Omental fat pad (tissue), 3 donors: ENCODE measurements at regions not wholly inside any gene's neighbourhood (a gene's known extent, or its start where the extent isn't known, plus 50 kb on each side); places are given as distances from the start of the nearest gene placed in this dataset.
"Not testable (repeated sequence)": the region's sequence is repeated elsewhere in the genome, so short reads cannot be mapped to it uniquely, and the experiment has no call there.

Source experiments
- ATAC-seq: fragments of 150-250 bp; one replicate; pipeline ENCODE4 v1.9.1; 2016; ENCODE audit warnings: mild to moderate bottlenecking, moderate library complexity; ENCODE audit not compliant: low FRiP score
- DNase-seq: peaks from one replicate; pipeline ENCODE4 v3.0.0-alpha.2; 2019; ENCODE audit warnings: low spot score
- CTCF ChIP-seq, 3 donors: fragments of 450-650 bp; IDR thresholded peaks; one replicate each; pipeline ENCODE4 v1.5.1; 2016 to 2017; ENCODE audit warnings: antibody characterized with exemption in 3 of 3, mild to moderate bottlenecking in 3 of 3, moderate library complexity in 2 of 3

DNA sequence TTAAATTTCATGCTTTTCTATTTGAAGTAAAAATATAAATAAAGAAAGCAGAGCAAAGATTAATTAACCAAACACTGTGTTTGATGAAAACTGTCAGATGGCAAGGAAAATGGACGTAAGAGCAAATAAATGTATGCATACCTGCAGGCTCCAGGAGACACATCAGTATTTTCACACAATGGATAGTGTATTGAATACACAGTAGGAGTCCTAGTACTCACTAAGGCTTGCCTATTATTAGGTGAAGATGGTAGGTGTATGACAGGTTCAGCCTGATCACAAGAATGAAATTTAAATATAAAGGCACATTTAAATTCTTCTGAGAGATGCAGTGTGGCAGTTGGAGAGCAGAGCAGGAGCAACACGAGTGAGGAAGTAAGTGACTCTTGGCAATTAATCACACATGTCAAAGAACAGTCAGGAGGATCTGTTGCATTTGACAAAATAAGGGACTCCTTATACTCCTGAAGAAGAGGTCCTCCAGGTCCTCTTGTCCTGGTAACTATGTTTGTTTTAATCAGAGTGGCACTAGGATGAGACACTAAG lies 106.0 kb upstream of the NDST4 start:
- TF ChIP-seq CTCF (IDR thresholded peaks at IDR 0.05), result no peak
- no peak for ATAC-seq
- DNase-seq, result no peak

- no peak for TF ChIP-seq CTCF (IDR thresholded peaks at IDR 0.05)
- DNase-seq (no peak), ATAC-seq (no peak)
Measured at GRCh38 chr4:115215935-115216334, 102.5 kb upstream of the NDST4 start.

DNA sequence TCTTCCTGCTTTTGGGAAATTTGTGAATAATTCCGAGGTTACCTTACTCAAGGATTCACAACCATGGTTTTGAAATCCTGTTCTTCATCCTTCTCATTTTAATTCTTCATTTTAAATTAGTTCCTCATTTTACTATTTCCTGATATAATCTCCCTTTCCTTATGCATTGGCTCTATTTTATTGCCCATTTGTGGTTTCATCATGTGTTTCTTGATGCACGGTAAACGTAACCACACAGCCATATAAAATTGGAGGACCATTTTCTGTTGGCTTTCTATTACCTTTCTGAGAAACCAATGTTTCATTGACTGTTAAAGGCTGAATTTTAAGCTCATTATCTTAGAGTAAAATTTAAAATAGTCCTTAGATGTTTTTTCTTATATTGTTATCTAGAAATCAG lies 100.3 kb upstream of the NDST4 start:
- ATAC-seq (no peak), DNase-seq (no peak)
- TF ChIP-seq CTCF (IDR thresholded peaks at IDR 0.05), result no peak

GRCh38 chr4:115201042-115201330 lies 87.6 kb upstream of the NDST4 start:
- no peak for ATAC-seq
- no peak for TF ChIP-seq CTCF (IDR thresholded peaks at IDR 0.05)
- no peak for DNase-seq

- ATAC-seq, DNase-seq: not testable (repeated sequence)
Measured at GRCh38 chr4:115200201-115201041, 87.0 kb upstream of the NDST4 start.

DNA sequence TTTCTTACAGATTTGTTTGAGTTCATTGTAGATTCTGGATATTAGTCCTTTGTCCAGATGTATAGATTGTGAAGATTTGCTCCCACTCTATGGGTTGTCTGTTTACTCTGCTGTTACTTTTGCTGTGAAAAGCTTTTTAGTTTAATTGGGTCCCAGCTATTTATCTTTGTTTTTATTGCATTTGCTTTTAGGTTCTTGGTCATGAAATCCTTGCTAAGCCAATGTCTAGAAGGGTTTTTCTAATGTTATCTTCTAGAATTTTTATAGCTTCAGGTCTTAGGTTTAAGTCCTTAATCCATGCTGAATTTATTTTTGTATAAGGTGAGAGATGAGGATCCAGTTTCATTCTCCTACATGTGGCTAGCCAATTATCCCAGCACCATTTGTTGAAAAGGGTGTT lies 81.2 kb upstream of the NDST4 start:
- ATAC-seq, DNase-seq: not testable (repeated sequence)

GRCh38 chr4:115190529-115190928 lies 77.1 kb upstream of the NDST4 start:
- TF ChIP-seq CTCF (IDR thresholded peaks at IDR 0.05), result no peak
- ATAC-seq, result no peak
- DNase-seq, result no peak

DNA sequence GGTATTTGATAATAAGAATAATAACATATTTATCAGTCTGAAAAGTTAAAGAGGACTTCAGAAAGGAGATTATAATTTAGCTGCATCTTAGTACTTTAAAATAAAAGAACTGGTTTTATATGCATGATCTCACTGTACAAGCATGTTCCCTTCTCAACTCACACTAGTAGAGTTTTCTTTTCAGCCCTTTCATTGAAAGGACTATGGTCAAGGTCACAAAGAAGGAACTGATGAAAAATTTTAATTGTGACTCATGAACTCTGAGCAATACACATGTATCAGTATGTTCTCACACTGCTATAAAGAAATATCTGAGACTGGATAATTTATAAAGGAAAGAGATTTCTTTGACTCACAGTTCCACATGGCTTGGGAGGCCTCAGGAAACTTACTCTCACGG lies 73.7 kb upstream of the NDST4 start:
- ATAC-seq (no peak), DNase-seq (no peak)
- no peak for TF ChIP-seq CTCF (IDR thresholded peaks at IDR 0.05)

DNA sequence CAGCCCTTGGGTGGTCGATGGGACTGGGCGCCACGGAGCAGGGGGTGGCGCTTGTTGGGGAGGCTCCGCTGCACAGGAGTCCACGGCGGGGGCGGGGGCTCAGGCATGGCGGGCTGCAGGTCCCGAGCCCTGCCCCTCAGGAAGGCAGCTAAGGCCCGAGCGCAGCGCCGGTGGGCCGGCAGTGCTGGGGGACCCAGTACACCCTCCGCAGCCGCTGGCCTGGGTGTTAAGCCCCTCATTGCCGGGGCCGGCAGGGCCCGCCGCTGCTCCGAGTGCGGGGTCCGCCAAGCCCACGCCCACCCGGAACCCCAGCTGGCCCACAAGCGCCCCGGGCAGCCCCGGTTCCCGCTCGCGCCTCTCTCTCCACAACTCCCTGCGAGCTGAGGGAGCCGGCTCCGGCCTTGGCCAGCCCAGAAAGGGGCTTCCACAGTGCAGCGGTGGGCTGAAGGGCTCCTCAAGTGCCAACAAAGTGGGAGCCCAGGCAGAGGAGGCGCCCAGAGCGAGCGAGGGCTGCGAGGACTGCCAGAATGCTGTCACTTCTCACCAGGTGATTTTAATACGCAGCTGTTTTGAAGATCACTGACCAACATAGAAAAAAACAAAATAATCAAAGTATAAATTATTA lies 66.1 kb upstream of the NDST4 start:
- not testable (repeated sequence) for DNase-seq

DNA sequence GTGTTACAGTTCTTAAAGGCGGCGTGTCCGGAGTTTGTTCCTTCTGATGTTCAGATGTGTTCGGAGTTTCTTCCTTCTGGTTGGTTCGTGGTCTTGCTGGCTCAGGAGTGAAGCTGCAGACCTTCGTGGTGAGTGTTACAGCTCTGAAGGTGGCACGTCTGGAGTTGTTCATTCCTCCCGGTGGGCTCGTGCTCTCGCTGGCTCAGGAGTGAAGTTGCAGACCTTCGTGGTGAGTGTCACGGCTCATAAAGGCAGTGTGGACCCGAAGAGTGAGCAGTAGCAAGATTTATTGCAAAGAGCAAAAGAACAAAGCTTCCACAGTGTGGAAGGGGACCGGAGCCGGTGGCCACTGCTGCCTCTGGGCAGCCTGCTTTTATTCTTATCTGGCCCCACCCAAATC lies 65.3 kb upstream of the NDST4 start:
- ATAC-seq, DNase-seq: not testable (repeated sequence)

More for the DNA sequence above, 66.1 kb upstream of the NDST4 start:
- not testable (repeated sequence) for ATAC-seq
